A549 (cell line): ENCODE measurements at regions not wholly inside any gene's neighbourhood (a gene's known extent, or its start where the extent isn't known, plus 50 kb on each side); places are given as distances from the start of the nearest gene placed in this dataset.

Experiments used
- EHMT2 ChIP-seq: fragments of 200-600 bp; sonication (generic); IDR thresholded peaks from 2 replicates; pipeline ENCODE4 v1.6.1; 2016; ENCODE audit warnings: antibody characterized with exemption, low read depth, mild to moderate bottlenecking, moderate library complexity
- MYC ChIP-seq: IDR thresholded peaks from 2 replicates; pipeline ENCODE4 v1.6.1; 2012; ENCODE audit warnings: mild to moderate bottlenecking, inconsistent platforms, low read length, improper control_type of control experiment, borderline replicate concordance
- TF ChIP-seq, protein P1 (sequence below): fragments of >200 bp; sonication (Bioruptor Twin); formaldehyde crosslinking; IDR thresholded peaks from 3 replicates; pipeline ENCODE4 v1.5.1; 2016

DNA sequence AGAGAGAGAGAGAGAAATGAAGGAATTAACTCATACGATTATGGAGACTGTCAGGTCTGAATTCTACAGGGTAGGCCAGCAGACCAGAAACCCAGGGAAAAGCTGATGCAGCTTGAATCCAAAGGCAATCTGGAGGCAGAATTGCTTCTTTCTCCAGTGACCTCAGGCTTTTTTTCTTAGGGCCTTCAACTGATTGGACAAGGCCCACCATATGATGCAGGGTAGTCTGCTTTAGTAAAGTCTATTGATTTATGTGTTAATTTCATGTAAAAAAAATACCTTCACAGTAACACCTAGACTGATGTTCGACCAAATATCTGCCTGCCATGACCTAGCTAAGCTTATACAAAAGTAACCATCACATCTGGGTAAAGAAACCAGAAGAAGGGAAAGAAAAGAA, 71.1 kb downstream of the MZT1 start:
- TF ChIP-seq MYC (no peak), EHMT2 (no peak)
- TF ChIP-seq, protein P1, sequence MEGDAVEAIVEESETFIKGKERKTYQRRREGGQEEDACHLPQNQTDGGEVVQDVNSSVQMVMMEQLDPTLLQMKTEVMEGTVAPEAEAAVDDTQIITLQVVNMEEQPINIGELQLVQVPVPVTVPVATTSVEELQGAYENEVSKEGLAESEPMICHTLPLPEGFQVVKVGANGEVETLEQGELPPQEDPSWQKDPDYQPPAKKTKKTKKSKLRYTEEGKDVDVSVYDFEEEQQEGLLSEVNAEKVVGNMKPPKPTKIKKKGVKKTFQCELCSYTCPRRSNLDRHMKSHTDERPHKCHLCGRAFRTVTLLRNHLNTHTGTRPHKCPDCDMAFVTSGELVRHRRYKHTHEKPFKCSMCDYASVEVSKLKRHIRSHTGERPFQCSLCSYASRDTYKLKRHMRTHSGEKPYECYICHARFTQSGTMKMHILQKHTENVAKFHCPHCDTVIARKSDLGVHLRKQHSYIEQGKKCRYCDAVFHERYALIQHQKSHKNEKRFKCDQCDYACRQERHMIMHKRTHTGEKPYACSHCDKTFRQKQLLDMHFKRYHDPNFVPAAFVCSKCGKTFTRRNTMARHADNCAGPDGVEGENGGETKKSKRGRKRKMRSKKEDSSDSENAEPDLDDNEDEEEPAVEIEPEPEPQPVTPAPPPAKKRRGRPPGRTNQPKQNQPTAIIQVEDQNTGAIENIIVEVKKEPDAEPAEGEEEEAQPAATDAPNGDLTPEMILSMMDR = no peak
